ENCODE measurements at regions not wholly inside any gene's neighbourhood (a gene's known extent, or its start where the extent isn't known, plus 50 kb on each side); places are given as distances from the start of the nearest gene placed in this dataset.

- TF ChIP-seq EGR1 (IDR thresholded peaks at IDR 0.05; ENCODE audit: low read depth in 2 of 2) (no peak), RAD21 (IDR thresholded peaks at IDR 0.05) (no peak)
- TF ChIP-seq, protein P1, sequence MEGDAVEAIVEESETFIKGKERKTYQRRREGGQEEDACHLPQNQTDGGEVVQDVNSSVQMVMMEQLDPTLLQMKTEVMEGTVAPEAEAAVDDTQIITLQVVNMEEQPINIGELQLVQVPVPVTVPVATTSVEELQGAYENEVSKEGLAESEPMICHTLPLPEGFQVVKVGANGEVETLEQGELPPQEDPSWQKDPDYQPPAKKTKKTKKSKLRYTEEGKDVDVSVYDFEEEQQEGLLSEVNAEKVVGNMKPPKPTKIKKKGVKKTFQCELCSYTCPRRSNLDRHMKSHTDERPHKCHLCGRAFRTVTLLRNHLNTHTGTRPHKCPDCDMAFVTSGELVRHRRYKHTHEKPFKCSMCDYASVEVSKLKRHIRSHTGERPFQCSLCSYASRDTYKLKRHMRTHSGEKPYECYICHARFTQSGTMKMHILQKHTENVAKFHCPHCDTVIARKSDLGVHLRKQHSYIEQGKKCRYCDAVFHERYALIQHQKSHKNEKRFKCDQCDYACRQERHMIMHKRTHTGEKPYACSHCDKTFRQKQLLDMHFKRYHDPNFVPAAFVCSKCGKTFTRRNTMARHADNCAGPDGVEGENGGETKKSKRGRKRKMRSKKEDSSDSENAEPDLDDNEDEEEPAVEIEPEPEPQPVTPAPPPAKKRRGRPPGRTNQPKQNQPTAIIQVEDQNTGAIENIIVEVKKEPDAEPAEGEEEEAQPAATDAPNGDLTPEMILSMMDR (IDR thresholded peaks at IDR 0.05; ENCODE audit: low read depth, low read length, missing input control), result no peak
These were observed 104.2 kb downstream of the ETS2 start for GRCh38 chr21:38909929-38910328.
